ENCODE measurements at regions not wholly inside any gene's neighbourhood (a gene's known extent, or its start where the extent isn't known, plus 50 kb on each side); places are given as distances from the start of the nearest gene placed in this dataset.

DNA sequence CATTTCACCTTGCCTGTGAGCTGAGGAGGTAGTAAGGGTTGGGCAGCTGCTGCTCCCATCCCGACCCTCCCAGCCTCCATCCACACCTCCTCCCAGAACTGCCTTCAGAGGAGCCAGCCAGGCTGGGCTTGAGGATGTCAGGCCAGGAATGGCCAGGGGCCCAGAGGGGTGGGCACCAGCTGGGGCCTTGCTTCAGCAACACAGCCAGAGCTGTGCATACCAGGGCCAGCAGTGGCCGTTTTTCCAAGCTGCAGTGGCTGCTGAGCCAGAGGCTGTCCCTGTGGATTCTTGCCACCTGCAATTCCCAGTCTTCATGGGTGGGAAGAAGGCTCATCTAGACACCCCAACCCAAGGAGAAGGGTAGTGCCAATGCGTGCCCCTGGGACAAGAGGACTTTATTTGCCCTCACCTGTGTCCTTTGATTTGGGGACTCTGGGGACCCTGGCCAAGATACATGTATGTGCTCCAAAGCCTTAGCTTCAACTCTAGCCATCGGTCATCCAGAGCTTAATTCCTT lies 153.4 kb upstream of the SDK2 start (continued):
- TF ChIP-seq FIP1L1 (IDR thresholded peaks at IDR 0.05; ENCODE audit: borderline replicate concordance, insufficient read depth, low read depth, low read length) (0 out of 2 replicates have a peak, but pooled peaks have one; percentile 18), ZNF274 (CRISPR knock-in tag; IDR thresholded peaks at IDR 0.05) (no peak; the same call in 1 of the 2 replicates), ETV6 (CRISPR knock-in tag; conservative IDR thresholded peaks at IDR 0.05) (peak; percentile 14; the same call in 1 of the 2 replicates), ZNF709 (CRISPR knock-in tag; IDR thresholded peaks at IDR 0.05) (no peak; the same call in 1 of the 2 replicates), NPAS2 (CRISPR knock-in tag; IDR thresholded peaks at IDR 0.05; ENCODE audit: borderline replicate concordance) (no peak), ZNF441 (CRISPR knock-in tag; IDR thresholded peaks at IDR 0.05; ENCODE audit: borderline replicate concordance) (no peak), SP1 (IDR thresholded peaks at IDR 0.05) (no peak), SP1 (CRISPR knock-in tag; IDR thresholded peaks at IDR 0.05) (0 out of 2 replicates have a peak, but pooled peaks have one; percentile 11), TFAP4 (IDR thresholded peaks at IDR 0.05; ENCODE audit: borderline replicate concordance, low read depth) (peak; percentile 63; the same call in 1 of the 2 replicates), RBM39 (IDR thresholded peaks at IDR 0.05; ENCODE audit: low read depth, low read length, poor library complexity, severe bottlenecking) (peak; percentile 47), DR1 (CRISPR knock-in tag; IDR thresholded peaks at IDR 0.05) (no peak), IKZF1 (IDR thresholded peaks at IDR 0.05) (no peak), ZNF879 (CRISPR knock-in tag; IDR thresholded peaks at IDR 0.05) (no peak), HNRNPL (IDR thresholded peaks at IDR 0.05; ENCODE audit: low read depth, low read length) (peak; percentile 97), POLR2A (IDR thresholded peaks at IDR 0.05; ENCODE audit: insufficient read depth in 1 of 2, low read depth in 2 of 2, low read length in 2 of 2) (0 out of 4 replicates have a peak, but pooled peaks of 1 of the 2 experiments have one; percentile 6), HNRNPLL (IDR thresholded peaks at IDR 0.05; ENCODE audit: low read depth, low read length, poor library complexity, severe bottlenecking) (peak; percentile 45)
- TF ChIP-seq, protein P1, sequence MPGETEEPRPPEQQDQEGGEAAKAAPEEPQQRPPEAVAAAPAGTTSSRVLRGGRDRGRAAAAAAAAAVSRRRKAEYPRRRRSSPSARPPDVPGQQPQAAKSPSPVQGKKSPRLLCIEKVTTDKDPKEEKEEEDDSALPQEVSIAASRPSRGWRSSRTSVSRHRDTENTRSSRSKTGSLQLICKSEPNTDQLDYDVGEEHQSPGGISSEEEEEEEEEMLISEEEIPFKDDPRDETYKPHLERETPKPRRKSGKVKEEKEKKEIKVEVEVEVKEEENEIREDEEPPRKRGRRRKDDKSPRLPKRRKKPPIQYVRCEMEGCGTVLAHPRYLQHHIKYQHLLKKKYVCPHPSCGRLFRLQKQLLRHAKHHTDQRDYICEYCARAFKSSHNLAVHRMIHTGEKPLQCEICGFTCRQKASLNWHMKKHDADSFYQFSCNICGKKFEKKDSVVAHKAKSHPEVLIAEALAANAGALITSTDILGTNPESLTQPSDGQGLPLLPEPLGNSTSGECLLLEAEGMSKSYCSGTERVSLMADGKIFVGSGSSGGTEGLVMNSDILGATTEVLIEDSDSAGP (CRISPR knock-in tag; IDR thresholded peaks at IDR 0.05; ENCODE audit: borderline replicate concordance), result peak; percentile 71; the same call in 1 of the 2 replicates
- TF ChIP-seq, protein P2, sequence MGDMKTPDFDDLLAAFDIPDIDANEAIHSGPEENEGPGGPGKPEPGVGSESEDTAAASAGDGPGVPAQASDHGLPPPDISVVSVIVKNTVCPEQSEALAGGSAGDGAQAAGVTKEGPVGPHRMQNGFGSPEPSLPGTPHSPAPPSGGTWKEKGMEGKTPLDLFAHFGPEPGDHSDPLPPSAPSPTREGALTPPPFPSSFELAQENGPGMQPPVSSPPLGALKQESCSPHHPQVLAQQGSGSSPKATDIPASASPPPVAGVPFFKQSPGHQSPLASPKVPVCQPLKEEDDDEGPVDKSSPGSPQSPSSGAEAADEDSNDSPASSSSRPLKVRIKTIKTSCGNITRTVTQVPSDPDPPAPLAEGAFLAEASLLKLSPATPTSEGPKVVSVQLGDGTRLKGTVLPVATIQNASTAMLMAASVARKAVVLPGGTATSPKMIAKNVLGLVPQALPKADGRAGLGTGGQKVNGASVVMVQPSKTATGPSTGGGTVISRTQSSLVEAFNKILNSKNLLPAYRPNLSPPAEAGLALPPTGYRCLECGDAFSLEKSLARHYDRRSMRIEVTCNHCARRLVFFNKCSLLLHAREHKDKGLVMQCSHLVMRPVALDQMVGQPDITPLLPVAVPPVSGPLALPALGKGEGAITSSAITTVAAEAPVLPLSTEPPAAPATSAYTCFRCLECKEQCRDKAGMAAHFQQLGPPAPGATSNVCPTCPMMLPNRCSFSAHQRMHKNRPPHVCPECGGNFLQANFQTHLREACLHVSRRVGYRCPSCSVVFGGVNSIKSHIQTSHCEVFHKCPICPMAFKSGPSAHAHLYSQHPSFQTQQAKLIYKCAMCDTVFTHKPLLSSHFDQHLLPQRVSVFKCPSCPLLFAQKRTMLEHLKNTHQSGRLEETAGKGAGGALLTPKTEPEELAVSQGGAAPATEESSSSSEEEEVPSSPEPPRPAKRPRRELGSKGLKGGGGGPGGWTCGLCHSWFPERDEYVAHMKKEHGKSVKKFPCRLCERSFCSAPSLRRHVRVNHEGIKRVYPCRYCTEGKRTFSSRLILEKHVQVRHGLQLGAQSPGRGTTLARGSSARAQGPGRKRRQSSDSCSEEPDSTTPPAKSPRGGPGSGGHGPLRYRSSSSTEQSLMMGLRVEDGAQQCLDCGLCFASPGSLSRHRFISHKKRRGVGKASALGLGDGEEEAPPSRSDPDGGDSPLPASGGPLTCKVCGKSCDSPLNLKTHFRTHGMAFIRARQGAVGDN (CRISPR knock-in tag; IDR thresholded peaks at IDR 0.05), result peak; percentile 86
- TF ChIP-seq, protein P3, sequence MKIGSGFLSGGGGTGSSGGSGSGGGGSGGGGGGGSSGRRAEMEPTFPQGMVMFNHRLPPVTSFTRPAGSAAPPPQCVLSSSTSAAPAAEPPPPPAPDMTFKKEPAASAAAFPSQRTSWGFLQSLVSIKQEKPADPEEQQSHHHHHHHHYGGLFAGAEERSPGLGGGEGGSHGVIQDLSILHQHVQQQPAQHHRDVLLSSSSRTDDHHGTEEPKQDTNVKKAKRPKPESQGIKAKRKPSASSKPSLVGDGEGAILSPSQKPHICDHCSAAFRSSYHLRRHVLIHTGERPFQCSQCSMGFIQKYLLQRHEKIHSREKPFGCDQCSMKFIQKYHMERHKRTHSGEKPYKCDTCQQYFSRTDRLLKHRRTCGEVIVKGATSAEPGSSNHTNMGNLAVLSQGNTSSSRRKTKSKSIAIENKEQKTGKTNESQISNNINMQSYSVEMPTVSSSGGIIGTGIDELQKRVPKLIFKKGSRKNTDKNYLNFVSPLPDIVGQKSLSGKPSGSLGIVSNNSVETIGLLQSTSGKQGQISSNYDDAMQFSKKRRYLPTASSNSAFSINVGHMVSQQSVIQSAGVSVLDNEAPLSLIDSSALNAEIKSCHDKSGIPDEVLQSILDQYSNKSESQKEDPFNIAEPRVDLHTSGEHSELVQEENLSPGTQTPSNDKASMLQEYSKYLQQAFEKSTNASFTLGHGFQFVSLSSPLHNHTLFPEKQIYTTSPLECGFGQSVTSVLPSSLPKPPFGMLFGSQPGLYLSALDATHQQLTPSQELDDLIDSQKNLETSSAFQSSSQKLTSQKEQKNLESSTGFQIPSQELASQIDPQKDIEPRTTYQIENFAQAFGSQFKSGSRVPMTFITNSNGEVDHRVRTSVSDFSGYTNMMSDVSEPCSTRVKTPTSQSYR (CRISPR knock-in tag; IDR thresholded peaks at IDR 0.05; ENCODE audit: borderline replicate concordance), result 0 out of 2 replicates have a peak, but pooled peaks have one; percentile 24

Data from HepG2 (cell line).